GOT3 (cell line): ENCODE measurements at regions not wholly inside any gene's neighbourhood (a gene's known extent, or its start where the extent isn't known, plus 50 kb on each side); places are given as distances from the start of the nearest gene placed in this dataset.

ENCODE experiments used
- DNase-seq: peaks from one replicate; lab custom pipeline; 2025; ENCODE audit warnings: mixed read lengths; lab: John Stamatoyannopoulos, UW

- DNase-seq = no peak
These were observed 149.3 kb upstream of the UBL3 start for GRCh38 chr13:29999492-30000369.

GRCh38 chr13:29996316-29996715 is 145.9 kb upstream of the UBL3 start:
- DNase-seq = no peak

- no peak for DNase-seq
These were observed 144.6 kb upstream of the UBL3 start for GRCh38 chr13:29994911-29995595.

- no peak for DNase-seq
These were observed 143.5 kb upstream of the UBL3 start for GRCh38 chr13:29993716-29994488.

GRCh38 chr13:29993196-29993595 is 142.8 kb upstream of the UBL3 start:
- DNase-seq = no peak

GRCh38 chr13:29991343-29991742 is 140.9 kb upstream of the UBL3 start:
- DNase-seq = no peak

- DNase-seq = no peak
These were observed 136.9 kb upstream of the UBL3 start for GRCh38 chr13:29987340-29987739.

- DNase-seq = no peak
These were observed 129.9 kb upstream of the UBL3 start for GRCh38 chr13:29980339-29980738.

DNA sequence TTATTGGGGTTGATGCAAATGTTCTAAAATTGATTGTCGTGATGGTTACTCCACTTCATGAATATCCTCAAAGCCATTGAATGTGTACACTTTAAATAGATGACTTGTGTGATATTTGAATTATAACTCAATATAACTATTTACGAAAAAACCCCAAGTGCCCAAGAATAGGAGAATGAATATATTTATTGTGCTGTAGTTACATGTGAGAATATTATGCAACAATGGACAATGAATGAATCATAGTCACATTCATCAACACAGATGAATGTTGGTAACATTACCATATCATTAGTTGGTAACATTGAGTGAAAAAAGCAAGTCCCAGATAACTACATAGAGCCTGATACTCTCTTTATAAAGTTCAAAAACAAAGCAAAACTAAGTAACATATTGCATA is 127.8 kb upstream of the UBL3 start:
- no peak for DNase-seq

DNA sequence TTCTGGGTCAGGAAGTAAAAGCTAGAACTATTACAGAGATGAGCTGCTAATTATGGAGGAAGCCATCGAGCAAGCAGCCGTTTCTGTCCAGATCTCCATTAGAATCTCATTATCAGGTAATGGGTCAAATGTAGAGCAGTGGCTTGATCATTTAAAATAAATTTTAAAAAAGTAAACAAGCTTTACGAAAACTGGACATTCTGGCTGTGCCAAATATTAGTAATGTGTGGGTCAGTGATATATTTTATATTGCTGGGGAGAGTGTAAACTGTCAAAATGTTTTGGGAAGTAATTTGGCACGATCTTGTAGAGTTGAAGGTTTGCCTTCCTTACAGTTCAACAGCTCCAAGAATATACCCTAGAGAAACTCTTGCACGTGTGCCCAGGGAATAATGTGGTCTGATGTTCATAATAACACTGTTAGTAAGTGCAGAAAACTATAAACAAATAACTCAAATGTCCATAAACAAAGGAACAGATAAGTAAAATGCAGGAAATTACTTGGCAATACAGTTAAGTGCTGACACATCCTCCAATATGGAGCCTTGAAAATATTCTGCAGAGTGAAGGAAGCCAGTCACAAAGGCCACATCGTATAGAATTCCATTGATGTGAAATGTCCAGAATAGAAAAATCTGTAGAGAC is 127.2 kb upstream of the UBL3 start:
- no peak for DNase-seq

GRCh38 chr13:29976535-29976934 is 126.1 kb upstream of the UBL3 start:
- DNase-seq = no peak

GRCh38 chr13:29975283-29975682 is 124.9 kb upstream of the UBL3 start:
- DNase-seq = no peak

DNA sequence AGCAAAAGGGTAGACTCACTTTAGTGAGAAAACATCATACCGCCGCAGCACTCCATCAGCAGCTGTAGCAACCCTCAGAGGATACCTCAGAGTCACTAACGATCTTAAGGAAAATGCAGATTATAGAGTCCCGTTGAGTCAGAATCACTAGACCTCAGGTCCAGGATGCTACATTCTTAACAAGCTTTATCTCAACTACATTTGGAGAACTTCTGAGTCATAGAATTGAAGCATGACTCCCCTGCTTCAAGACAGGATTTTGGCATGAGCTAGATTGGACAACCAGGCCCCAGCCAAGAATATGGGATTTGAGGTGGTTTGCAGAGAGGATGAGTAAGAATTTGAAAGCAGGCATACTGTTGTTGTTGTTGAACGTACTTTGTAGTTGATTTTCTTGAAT is 118.9 kb upstream of the UBL3 start:
- DNase-seq = no peak

DNA sequence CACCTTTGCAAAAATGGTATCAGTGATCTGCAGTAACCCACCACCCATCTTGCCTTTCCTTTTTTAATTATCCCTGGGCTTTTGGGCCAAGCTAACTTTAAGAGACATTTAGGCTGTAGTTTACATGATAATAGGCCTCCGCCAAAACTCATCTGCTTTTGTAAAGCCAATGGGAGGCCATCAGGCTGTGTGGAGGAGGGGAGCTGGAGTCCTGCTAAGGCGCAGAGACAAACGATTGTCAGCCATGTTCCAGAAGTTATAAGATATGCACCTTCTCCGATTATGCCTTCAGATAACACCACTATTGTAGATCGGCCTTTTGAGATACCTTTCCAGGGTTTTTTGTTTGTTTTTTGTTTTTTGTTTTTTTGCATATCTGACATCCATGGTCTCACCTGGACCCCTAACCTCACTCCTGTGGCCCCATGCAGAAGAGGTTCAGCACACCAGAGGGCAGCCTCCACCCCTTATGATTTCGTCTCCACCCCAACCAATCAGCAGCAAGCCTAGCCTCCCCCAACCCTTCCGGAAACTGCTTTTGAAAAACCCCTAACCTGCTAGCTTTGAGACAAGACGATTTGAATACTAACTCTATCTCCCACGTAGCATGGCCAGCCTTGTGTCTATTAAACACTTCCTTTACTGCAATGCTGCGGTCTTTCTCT is 113.9 kb upstream of the UBL3 start:
- DNase-seq = no peak

DNA sequence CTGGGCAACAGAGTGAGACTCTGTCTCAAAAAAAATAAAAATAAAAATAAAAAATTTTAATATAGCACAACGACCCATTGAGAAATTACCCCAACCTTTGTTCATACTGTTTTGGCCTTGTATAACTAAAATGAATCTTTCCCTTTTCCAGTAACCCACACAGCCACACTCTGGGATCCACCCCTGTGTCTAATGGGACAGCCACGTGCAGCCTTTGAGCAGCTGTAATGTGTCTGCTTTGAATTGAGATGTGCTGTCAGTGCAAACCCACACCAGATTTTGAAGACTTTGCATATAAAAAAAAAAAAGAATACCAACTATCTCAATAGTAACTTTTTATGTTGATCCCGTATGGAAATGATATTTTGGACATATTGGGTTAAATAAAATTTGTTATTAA is 112.7 kb upstream of the UBL3 start:
- DNase-seq = no peak

GRCh38 chr13:29961036-29961670 is 110.7 kb upstream of the UBL3 start:
- DNase-seq = no peak

GRCh38 chr13:29959603-29960002 is 109.2 kb upstream of the UBL3 start:
- no peak for DNase-seq

GRCh38 chr13:29959086-29959485 is 108.7 kb upstream of the UBL3 start:
- DNase-seq = no peak

GRCh38 chr13:29958476-29958875 is 108.1 kb upstream of the UBL3 start:
- no peak for DNase-seq

DNA sequence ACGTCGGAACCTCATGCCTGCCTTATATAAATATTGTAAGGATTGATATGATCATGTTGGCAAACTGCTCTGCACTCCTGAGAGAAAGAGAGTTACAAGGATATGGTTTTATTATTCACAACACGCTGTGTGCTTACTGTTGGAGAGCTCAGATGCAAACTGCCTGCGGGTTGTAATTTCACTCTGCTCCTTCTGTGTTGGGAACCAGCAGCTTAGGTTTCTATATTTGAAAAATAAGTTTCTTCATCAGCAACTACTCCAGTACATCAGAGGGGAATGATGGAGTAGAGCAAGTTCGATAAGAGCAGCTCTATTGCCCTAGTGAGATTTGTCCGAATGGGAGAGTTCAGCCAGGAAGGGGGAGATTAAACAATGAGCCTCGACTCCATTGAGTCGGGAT is 106.9 kb upstream of the UBL3 start:
- no peak for DNase-seq

- DNase-seq = no peak
These were observed 106.4 kb upstream of the UBL3 start for GRCh38 chr13:29956853-29957252.
